SK-N-MC (cell line): ENCODE measurements at regions not wholly inside any gene's neighbourhood (a gene's known extent, or its start where the extent isn't known, plus 50 kb on each side); places are given as distances from the start of the nearest gene placed in this dataset.

Source experiments
- EZH2 ChIP-seq: fragments of 200-600 bp; sonication (generic); IDR thresholded peaks from one replicate; pipeline ENCODE4 v1.6.1; 2017; ENCODE audit warnings: antibody characterized with exemption
- FOXP2 ChIP-seq: optimal IDR thresholded peaks from 2 replicates; pipeline ENCODE3; 2011; ENCODE audit warnings: mild to moderate bottlenecking, moderate library complexity; ENCODE audit not compliant: insufficient read depth; ENCODE audit errors: extremely low read length, control extremely low read depth
- POLR2AphosphoS5 ChIP-seq: IDR thresholded peaks from 2 replicates; pipeline ENCODE4 v1.6.1; 2012; ENCODE audit warnings: mild to moderate bottlenecking, low read depth, low read length, borderline replicate concordance

- TF ChIP-seq POLR2AphosphoS5 (no peak), EZH2 (no peak), FOXP2 (no peak)
Measured at GRCh38 chr4:188660796-188661195, 521.6 kb downstream of the TRIML1 start.
